Spleen (tissue), 7 donors: ENCODE measurements at regions not wholly inside any gene's neighbourhood (a gene's known extent, or its start where the extent isn't known, plus 50 kb on each side); places are given as distances from the start of the nearest gene placed in this dataset.

Source experiments
- POLR2A ChIP-seq, 3 donors: fragments of 450-650 bp; IDR thresholded peaks; one replicate each; pipeline ENCODE4 v1.5.1; 2017; ENCODE audit warnings: antibody characterized with exemption in 3 of 3, mild to moderate bottlenecking in 1 of 3
- TF ChIP-seq, protein P1 (sequence below), 11 experiments: fragments of 200-600 bp in 7 of 11; fragments of 450-650 bp in 4 of 11; sonication (generic) in 4 of 11; IDR thresholded peaks in 8 of 11; conservative IDR thresholded peaks in 3 of 11; 1 replicate in 7 of 11; 2 replicates in 4 of 11; pipeline versions ENCODE4 v1.4.0 to v1.8.0; 2016 to 2021; ENCODE audit warnings: antibody characterized with exemption in 11 of 11, inconsistent platforms in 4 of 11, mild to moderate bottlenecking in 1 of 11
- donor health status: DM: no; HTN: no; CAD: no; lungs with moderate emphysema.
- donor health status: DM: no; HTN: no; CAD: no.
- donor health status: DM: no; HTN: no; CAD: no.

GRCh38 chr12:97300891-97301290 lies 161.7 kb upstream of the RMST start:
- TF ChIP-seq, protein P1, sequence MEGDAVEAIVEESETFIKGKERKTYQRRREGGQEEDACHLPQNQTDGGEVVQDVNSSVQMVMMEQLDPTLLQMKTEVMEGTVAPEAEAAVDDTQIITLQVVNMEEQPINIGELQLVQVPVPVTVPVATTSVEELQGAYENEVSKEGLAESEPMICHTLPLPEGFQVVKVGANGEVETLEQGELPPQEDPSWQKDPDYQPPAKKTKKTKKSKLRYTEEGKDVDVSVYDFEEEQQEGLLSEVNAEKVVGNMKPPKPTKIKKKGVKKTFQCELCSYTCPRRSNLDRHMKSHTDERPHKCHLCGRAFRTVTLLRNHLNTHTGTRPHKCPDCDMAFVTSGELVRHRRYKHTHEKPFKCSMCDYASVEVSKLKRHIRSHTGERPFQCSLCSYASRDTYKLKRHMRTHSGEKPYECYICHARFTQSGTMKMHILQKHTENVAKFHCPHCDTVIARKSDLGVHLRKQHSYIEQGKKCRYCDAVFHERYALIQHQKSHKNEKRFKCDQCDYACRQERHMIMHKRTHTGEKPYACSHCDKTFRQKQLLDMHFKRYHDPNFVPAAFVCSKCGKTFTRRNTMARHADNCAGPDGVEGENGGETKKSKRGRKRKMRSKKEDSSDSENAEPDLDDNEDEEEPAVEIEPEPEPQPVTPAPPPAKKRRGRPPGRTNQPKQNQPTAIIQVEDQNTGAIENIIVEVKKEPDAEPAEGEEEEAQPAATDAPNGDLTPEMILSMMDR (IDR thresholded peaks at IDR 0.05 in 8 of 11, conservative IDR thresholded peaks at IDR 0.05 in 3 of 11) = no peak
- no peak for TF ChIP-seq POLR2A (IDR thresholded peaks at IDR 0.05)
